Right atrium auricular region (tissue), 2 donors: ENCODE measurements at regions not wholly inside any gene's neighbourhood (a gene's known extent, or its start where the extent isn't known, plus 50 kb on each side); places are given as distances from the start of the nearest gene placed in this dataset.
"Not testable (repeated sequence)": the region's sequence is repeated elsewhere in the genome, so short reads cannot be mapped to it uniquely, and the experiment has no call there.

Experiments used
- DNase-seq: peaks from one replicate; pipeline ENCODE4 v3.0.0-alpha.2; 2019; ENCODE audit warnings: low spot score
- H3K27ac ChIP-seq, 2 donors: fragments of 200-600 bp; sonication (generic); 1 replicate in 1 of 2; 2 replicates in 1 of 2; pipeline ENCODE4 v1.5.1; 2016 to 2019
- H3K27me3 ChIP-seq, 2 donors: fragments of 200-600 bp; sonication (generic); one replicate each; pipeline versions ENCODE4 v1.5.1 to v1.6.0; 2017 to 2019
- H3K36me3 ChIP-seq: fragments of 200-600 bp; sonication (generic); one replicate; pipeline ENCODE4 v1.5.1; 2016
- H3K4me1 ChIP-seq, 2 donors: fragments of 200-600 bp; sonication (generic); one replicate each; pipeline versions ENCODE4 v1.5.1 to v1.6.0; 2017 to 2019
- H3K4me3 ChIP-seq, 2 donors: fragments of 200-600 bp; sonication (generic); 1 replicate in 1 of 2; 2 replicates in 1 of 2; pipeline ENCODE4 v1.5.1; 2017 to 2019; ENCODE audit warnings: mild to moderate bottlenecking in 1 of 2, moderate library complexity in 1 of 2
- H3K9me3 ChIP-seq, 2 donors: fragments of 200-600 bp; sonication (generic); one replicate each; pipeline ENCODE4 v1.5.1; 2019
- TF ChIP-seq, protein P1 (sequence below), 2 donors: fragments of 200-600 bp; sonication (generic); IDR thresholded peaks; one replicate each; pipeline ENCODE4 v1.5.1; 2019; ENCODE audit warnings: antibody characterized with exemption in 2 of 2

DNA sequence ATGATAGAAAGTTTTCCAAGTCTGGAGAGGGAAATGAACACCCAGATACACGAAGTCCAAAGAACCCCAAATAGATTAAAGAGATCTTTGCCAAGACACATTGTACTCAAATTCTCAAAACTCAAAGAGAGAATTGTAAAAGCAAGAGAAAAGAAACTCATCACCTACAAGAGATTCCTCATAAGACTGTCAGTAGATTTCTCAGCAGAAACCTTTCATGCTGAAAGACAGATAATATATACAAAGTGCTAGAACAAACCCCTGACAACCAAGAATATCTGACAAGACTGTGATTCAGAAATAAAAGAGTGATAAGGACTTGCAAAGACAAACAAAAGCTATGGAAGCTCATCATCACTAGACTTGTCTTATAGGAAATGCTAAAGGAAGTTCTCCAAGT lies 326.7 kb upstream of the ZNF608 start:
- Histone ChIP-seq H3K4me1 (no peaks in the 10 kb centered on the region), H3K9me3 (peaks cover 0 to 19% of the 10 kb centered on the region in 2 donors), H3K4me3 (no peak overlapping the region), H3K27ac (no peak overlapping the region), H3K27me3 (no peaks in the 10 kb centered on the region), H3K36me3 (no peaks in the 10 kb centered on the region)
- no peak for DNase-seq
- TF ChIP-seq, protein P1, sequence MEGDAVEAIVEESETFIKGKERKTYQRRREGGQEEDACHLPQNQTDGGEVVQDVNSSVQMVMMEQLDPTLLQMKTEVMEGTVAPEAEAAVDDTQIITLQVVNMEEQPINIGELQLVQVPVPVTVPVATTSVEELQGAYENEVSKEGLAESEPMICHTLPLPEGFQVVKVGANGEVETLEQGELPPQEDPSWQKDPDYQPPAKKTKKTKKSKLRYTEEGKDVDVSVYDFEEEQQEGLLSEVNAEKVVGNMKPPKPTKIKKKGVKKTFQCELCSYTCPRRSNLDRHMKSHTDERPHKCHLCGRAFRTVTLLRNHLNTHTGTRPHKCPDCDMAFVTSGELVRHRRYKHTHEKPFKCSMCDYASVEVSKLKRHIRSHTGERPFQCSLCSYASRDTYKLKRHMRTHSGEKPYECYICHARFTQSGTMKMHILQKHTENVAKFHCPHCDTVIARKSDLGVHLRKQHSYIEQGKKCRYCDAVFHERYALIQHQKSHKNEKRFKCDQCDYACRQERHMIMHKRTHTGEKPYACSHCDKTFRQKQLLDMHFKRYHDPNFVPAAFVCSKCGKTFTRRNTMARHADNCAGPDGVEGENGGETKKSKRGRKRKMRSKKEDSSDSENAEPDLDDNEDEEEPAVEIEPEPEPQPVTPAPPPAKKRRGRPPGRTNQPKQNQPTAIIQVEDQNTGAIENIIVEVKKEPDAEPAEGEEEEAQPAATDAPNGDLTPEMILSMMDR (IDR thresholded peaks at IDR 0.05) = no peak

DNA sequence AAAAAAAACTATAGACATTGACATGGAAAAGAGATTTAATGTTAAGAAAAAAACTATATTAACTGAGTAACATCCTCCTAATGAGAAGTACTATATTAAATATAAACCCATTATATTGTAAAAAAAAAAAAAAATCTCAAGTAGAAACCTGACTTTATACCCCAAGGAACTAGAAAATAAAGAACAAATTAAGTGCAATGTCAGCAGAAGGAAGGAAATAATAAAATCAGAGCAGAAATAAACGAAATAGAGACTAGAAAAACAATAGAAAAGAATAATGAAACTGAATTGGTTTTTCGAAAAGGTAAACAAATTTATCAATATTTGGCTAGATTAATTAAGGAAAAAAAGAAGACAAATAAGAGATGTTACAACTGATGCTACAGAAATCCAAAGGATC lies 329.1 kb upstream of the ZNF608 start:
- Histone ChIP-seq H3K9me3 (peaks cover 0 to 19% of the 10 kb centered on the region in 2 donors), H3K27ac (no peak overlapping the region), H3K4me3 (no peak overlapping the region), H3K36me3 (no peaks in the 10 kb centered on the region), H3K27me3 (no peaks in the 10 kb centered on the region), H3K4me1 (no peaks in the 10 kb centered on the region)
- DNase-seq = no peak
- TF ChIP-seq, protein P1 (IDR thresholded peaks at IDR 0.05) = no peak

DNA sequence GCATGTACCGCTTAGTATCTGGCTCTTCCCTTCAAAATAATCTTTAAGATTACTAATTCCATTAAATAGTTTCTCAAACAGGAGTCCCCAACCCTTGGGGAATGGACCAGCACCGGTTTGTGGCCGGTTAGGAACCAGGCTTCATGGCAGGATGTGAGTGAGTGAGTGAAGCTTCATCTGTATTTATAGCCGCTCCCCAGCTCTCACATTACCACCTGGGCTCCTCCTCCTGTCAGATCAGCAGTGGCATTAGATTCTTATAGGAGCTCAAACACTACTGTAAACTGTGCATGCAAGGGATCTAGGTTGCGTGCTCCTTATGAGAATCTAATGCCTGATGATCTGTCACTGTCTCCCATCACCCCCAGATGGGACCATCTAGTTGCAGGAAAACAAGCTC lies 332.6 kb upstream of the ZNF608 start:
- H3K36me3 ChIP-seq, H3K4me3 ChIP-seq, H3K9me3 ChIP-seq, DNase-seq, H3K4me1 ChIP-seq, H3K27me3 ChIP-seq, H3K27ac ChIP-seq: not testable (repeated sequence)

DNA sequence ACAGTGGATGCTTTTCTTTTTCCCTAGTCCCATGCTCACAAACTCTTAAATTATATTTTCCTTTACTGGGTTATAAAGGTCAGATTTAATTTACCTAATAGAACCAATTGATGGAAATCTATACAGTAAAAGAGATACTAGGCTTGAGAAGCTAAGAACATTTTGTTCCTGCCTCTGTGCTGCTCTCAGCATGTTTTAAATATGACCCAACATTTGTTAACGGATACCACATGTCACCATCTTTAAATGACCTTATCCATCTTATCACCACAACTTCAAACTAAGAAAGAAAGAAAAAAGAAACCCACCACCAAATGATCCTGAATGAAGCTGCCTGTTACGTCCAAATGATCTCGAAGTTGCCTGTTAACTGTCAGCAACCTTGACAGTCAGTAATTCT lies 334.7 kb upstream of the ZNF608 start:
- H3K27ac ChIP-seq = no peak overlapping the region
- H3K4me3 ChIP-seq = no peak overlapping the region
- no peak for DNase-seq
- TF ChIP-seq, protein P1 (IDR thresholded peaks at IDR 0.05) = no peak
- no peaks in the 10 kb centered on the region for H3K9me3 ChIP-seq
- H3K27me3 ChIP-seq = no peaks in the 10 kb centered on the region
- no peaks in the 10 kb centered on the region for H3K4me1 ChIP-seq
- no peaks in the 10 kb centered on the region for H3K36me3 ChIP-seq

DNA sequence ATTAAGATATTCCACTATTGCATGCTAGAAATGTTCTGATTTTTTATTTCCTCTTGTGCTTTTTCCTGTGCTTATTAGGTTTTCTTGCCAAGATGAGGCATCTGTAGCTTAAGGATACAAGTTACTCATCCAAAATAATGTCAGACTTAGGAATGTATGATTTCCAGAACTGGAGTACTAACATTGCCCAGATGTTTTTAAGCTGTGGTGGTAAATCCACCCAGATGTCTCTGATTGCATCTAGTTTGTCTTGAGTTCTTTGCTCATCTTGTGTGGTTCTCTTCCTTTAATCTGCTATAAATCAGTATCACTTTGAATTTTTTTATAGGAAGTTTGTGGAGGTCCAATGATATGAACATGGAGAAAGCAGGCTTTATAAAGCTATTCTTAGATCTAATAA lies 337.5 kb upstream of the ZNF608 start:
- H3K27ac ChIP-seq = no peak overlapping the region
- H3K27me3 ChIP-seq = no peaks in the 10 kb centered on the region
- no peaks in the 10 kb centered on the region for H3K9me3 ChIP-seq
- no peak for DNase-seq
- TF ChIP-seq, protein P1 (IDR thresholded peaks at IDR 0.05) = no peak
- no peaks in the 10 kb centered on the region for H3K36me3 ChIP-seq
- no peaks in the 10 kb centered on the region for H3K4me1 ChIP-seq
- H3K4me3 ChIP-seq = no peak overlapping the region

DNA sequence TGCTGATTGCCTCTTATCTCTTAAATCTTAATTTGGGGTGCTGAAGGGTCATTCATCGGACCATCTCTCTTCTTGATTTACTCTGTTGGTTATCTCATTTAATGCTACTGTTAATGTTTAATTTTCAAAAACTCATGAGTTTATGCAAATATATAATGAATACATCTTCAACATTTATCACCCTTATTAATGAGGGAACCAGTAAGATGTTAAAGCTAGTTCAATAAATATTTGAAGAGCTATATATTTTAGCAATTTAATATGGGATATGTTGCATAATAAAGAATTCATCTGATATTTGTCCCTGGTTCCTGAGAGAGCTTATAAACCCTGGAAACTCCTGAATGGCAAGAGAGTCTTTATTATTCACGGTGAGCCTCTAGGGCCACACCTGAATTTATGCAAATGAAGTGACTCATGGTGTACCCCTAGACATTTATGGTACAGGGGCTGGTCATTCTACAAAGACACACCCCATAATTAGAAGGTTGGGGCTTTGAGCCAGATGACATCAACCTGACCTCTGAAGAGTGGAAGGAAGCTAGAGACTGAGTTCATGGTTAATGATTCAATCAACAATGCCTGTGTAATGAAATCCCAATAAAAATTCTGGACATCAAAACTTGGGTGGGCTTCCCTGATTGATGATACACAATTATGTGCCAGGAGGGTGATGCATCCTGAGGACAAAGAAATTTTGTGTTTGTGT lies 339.5 kb upstream of the ZNF608 start:
- Histone ChIP-seq H3K4me1 (no peaks in the 10 kb centered on the region), H3K4me3 (no peak overlapping the region), H3K36me3 (no peaks in the 10 kb centered on the region), H3K27me3 (no peaks in the 10 kb centered on the region), H3K9me3 (no peaks in the 10 kb centered on the region), H3K27ac (no peak overlapping the region)
- DNase-seq = no peak
- TF ChIP-seq, protein P1 (IDR thresholded peaks at IDR 0.05) = no peak
